ENCODE measurements at regions not wholly inside any gene's neighbourhood (a gene's known extent, or its start where the extent isn't known, plus 50 kb on each side); places are given as distances from the start of the nearest gene placed in this dataset.

DNA sequence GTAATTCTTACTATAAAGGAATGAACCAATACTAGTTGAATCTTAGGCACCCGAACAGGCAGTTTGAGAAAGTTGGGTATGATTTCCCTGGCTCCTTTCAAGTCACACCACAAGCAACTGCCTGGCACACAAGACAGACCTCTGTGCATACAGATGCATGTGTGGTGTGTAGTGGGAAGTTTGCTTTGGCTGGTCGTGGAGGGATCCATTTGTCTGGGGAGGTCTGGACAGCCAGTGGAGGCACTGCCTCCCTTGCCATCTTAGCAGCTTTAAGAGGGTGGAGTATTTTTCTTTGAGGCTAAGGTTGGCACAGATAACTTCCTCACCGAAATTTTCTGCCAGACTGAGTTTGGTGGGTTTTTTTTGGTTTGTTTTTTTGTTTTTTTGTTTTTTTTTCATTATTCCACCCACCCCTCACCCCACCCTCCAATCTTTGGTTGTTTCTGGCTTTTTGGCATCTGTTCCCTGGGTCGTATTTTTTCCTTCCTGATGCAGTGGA lies 97.1 kb downstream of the TMEM212 start:
- no peaks in the 10 kb centered on the region for H3K9me3 ChIP-seq
- no peak for DNase-seq
- H3K4me1 ChIP-seq, result peaks cover 0 to 9% (median 4%) of the 10 kb centered on the region in 4 donors
- no peak overlapping the region for H3K4me3 ChIP-seq
- in situ Hi-C loops (cut with MboI; ENCODE audit: low pct_ligation_motif_present in 1 of 4, low pct_unique_long_range_greater_than_20kb in 1 of 4, low sequenced_read_pairs in 3 of 4) (no loop called here), intact Hi-C loops (cut with DNase I; ENCODE audit: low total_unique reads) (no loop called here)
- TF ChIP-seq POLR2AphosphoS5 (IDR thresholded peaks at IDR 0.05), result no peak
- TF ChIP-seq, protein P1, sequence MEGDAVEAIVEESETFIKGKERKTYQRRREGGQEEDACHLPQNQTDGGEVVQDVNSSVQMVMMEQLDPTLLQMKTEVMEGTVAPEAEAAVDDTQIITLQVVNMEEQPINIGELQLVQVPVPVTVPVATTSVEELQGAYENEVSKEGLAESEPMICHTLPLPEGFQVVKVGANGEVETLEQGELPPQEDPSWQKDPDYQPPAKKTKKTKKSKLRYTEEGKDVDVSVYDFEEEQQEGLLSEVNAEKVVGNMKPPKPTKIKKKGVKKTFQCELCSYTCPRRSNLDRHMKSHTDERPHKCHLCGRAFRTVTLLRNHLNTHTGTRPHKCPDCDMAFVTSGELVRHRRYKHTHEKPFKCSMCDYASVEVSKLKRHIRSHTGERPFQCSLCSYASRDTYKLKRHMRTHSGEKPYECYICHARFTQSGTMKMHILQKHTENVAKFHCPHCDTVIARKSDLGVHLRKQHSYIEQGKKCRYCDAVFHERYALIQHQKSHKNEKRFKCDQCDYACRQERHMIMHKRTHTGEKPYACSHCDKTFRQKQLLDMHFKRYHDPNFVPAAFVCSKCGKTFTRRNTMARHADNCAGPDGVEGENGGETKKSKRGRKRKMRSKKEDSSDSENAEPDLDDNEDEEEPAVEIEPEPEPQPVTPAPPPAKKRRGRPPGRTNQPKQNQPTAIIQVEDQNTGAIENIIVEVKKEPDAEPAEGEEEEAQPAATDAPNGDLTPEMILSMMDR (IDR thresholded peaks at IDR 0.05), result no peak
- TF ChIP-seq POLR2A (IDR thresholded peaks at IDR 0.05), result no peak
- no peak for TF ChIP-seq EP300 (IDR thresholded peaks at IDR 0.05; ENCODE audit: low read depth)
- 59% methylated on average over 4 of the region's 4 CpGs; no CpG with 5 or more reads in 1 of the 2 donors for WGBS, 2 donors (ENCODE audit: low coverage in 1 of 2)
- no peak overlapping the region for H3K27ac ChIP-seq
- H3K27me3 ChIP-seq, result no peaks in the 10 kb centered on the region
- no peaks in the 10 kb centered on the region for H3K36me3 ChIP-seq

DNA sequence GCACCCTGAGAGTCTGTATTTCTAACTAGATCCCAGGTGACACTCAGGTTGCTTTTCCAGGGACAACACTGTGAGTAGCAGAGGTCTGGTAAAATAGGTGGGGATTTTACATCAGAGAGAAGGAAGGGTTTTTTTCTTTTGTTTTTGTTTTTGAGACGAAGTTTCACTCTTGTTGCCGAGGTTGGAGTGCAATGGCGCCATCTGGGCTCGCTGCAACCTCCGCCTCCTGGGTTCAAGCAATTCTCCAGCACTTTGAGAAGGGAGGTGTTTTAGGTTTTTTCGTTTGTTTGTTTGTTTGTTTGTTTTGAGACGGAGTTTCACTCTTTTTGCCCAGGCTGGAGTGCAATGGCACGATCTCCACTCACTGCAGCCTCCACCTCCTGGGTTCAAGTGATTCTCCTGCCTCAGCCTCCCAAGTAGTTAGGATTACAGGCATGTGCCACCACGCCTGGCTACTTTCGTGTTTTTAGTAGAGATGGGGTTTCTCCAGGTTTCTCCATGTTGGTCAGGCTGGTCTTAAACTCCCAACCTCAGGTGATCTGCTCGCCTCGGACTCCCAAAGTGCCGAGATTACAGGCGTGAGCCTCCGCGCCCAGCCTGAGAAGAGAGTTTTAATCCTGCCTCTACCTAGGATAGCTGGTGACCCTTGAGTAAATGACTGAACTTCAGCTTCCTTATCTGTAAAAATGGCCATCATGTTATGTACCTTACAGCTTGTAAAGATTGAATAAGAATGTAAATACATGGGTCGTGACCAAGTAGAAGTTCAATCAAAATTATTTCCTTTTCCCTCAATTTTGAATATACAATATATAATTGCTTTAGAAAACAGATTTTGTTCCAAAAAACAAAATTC lies 95.9 kb upstream of the FNDC3B start:
- 74 to 81% methylated on average over 8 to 17 of the region's 17 CpGs for WGBS, 2 donors (ENCODE audit: low coverage in 1 of 2)
- intact Hi-C loops (cut with DNase I; ENCODE audit: low total_unique reads), result no loop called here
- Histone ChIP-seq H3K27ac (no peak overlapping the region), H3K36me3 (no peaks in the 10 kb centered on the region), H3K27me3 (no peaks in the 10 kb centered on the region), H3K4me1 (peaks cover 0 to 9% (median 4%) of the 10 kb centered on the region in 4 donors), H3K9me3 (no peaks in the 10 kb centered on the region), H3K4me3 (no peak overlapping the region)
- TF ChIP-seq EP300 (IDR thresholded peaks at IDR 0.05; ENCODE audit: low read depth) (no peak), POLR2AphosphoS5 (IDR thresholded peaks at IDR 0.05) (no peak), POLR2A (IDR thresholded peaks at IDR 0.05) (no peak)
- TF ChIP-seq, protein P1 (IDR thresholded peaks at IDR 0.05), result no peak
- no peak for DNase-seq
- in situ Hi-C loops (cut with MboI; ENCODE audit: low pct_ligation_motif_present in 1 of 4, low pct_unique_long_range_greater_than_20kb in 1 of 4, low sequenced_read_pairs in 3 of 4), result no loop called here

DNA sequence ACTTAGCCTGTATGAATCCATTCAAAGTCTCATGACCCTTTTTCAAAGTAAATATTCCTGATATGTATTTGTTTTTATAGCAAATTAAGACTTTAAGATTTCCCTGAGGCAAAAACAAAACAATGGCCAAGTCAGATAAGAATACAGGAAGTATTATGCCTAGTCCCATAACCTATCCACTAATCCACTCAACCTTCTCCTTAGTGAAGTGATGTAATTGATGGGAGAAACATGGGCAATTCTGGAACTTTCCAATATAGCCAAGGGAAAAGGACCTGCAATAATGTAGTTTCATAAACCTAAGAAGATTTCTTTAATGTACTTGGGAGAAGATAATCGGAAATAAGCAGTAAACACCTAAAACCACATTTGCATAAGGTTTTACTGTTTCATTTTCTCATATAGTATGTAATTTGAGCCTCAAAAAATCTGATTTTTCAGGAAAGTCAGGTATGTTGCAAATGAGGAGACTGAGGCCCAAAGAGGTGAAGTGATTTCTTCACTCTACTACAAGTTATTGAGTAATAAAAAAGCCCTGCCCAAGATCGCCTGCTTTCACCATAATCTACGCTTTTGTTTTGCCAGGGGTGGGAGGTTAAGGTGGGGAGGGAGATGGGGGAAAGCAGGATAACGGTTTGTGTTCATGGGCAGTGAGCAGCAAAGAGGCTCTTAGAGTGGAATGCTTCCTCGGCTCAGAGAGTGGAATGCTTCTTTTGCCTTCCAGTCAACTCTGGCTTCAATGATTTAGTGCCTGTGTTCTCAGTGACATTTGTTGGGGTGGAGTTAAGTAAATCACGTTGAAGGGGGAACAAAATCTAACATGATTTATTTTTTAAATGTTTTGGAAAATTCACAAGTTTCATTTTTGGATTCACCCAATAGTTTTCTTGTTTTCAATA lies 95.0 kb upstream of the FNDC3B start:
- intact Hi-C loops (cut with DNase I; ENCODE audit: low total_unique reads) (no loop called here), in situ Hi-C loops (cut with MboI; ENCODE audit: low pct_ligation_motif_present in 1 of 4, low pct_unique_long_range_greater_than_20kb in 1 of 4, low sequenced_read_pairs in 3 of 4) (no loop called here)
- Histone ChIP-seq H3K27ac (no peak overlapping the region), H3K4me3 (no peak overlapping the region), H3K9me3 (no peaks in the 10 kb centered on the region), H3K4me1 (peaks cover 0 to 9% (median 4%) of the 10 kb centered on the region in 4 donors), H3K36me3 (no peaks in the 10 kb centered on the region), H3K27me3 (no peaks in the 10 kb centered on the region)
- DNase-seq, result no peak
- TF ChIP-seq EP300 (IDR thresholded peaks at IDR 0.05; ENCODE audit: low read depth) (no peak), POLR2A (IDR thresholded peaks at IDR 0.05) (no peak), POLR2AphosphoS5 (IDR thresholded peaks at IDR 0.05) (no peak)
- TF ChIP-seq, protein P1 (IDR thresholded peaks at IDR 0.05), result no peak
- 36 to 39% methylated on average over 6 of the region's 6 CpGs for WGBS, 2 donors (ENCODE audit: low coverage in 1 of 2)

DNA sequence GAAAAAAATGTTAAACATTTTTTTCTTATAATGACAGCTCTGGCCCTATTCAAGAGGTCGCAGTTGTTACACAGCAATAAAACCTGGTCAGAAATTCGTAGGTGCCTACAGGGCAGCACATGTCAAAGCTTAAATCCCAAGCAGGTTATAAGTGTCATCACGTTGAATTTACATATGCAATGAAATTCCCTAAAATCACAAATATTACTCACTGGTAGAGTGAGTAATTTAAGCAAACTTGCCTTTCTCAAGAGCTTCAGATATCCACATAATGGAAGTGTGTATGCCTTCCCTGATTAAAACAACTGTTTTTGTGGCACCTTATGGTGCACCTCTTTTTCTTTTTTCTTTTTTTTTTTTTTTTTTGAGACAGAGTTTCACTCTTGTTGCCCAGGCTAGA lies 90.7 kb upstream of the FNDC3B start:
- in situ Hi-C loops (cut with MboI; ENCODE audit: low pct_ligation_motif_present in 1 of 4, low pct_unique_long_range_greater_than_20kb in 1 of 4, low sequenced_read_pairs in 3 of 4), result no loop called here
- 83 to 84% methylated on average over 3 of the region's 3 CpGs for WGBS, 2 donors (ENCODE audit: low coverage in 1 of 2)
- Histone ChIP-seq H3K4me1 (peaks cover 0 to 14% (median 3%) of the 10 kb centered on the region in 4 donors), H3K27ac (no peak overlapping the region), H3K27me3 (no peaks in the 10 kb centered on the region), H3K36me3 (no peaks in the 10 kb centered on the region), H3K9me3 (no peaks in the 10 kb centered on the region), H3K4me3 (no peak overlapping the region)
- intact Hi-C loops (cut with DNase I; ENCODE audit: low total_unique reads), result no loop called here
- DNase-seq, result no peak
- TF ChIP-seq, protein P1 (IDR thresholded peaks at IDR 0.05), result no peak
- no peak for TF ChIP-seq EP300 (IDR thresholded peaks at IDR 0.05; ENCODE audit: low read depth)
- no peak for TF ChIP-seq POLR2AphosphoS5 (IDR thresholded peaks at IDR 0.05)
- TF ChIP-seq POLR2A (IDR thresholded peaks at IDR 0.05), result no peak

Data from transverse colon (tissue), 4 donors.